GM18520 (cell line): ENCODE measurements at regions not wholly inside any gene's neighbourhood (a gene's known extent, or its start where the extent isn't known, plus 50 kb on each side); places are given as distances from the start of the nearest gene placed in this dataset.

Source experiments
- ATAC-seq: cut with Tn5 transposase; IDR thresholded peaks from one replicate; pipeline ENCODE4 v1.9.1; 2021; ENCODE audit not compliant: unreplicated experiment

DNA sequence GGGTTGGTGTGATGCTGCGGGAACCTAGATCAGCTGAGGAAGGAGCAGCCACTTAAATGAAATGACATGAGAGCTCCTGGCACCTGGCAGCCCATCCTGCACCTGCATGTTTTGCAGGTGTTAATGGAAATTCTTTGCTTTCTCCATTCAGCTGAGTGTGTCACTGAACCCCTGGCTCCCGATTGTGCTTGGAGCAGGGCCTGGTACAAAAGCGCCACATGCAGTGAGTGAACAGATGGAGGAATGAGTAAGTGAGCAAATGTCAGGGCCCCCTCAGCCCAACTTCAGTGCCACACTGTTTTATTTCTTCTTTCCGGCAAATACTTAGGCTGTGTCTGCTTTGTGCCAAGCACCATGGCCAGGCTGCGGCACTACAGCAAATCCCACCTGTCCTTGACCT, 132.2 kb downstream of the ASB7 start:
- ATAC-seq = no peak

DNA sequence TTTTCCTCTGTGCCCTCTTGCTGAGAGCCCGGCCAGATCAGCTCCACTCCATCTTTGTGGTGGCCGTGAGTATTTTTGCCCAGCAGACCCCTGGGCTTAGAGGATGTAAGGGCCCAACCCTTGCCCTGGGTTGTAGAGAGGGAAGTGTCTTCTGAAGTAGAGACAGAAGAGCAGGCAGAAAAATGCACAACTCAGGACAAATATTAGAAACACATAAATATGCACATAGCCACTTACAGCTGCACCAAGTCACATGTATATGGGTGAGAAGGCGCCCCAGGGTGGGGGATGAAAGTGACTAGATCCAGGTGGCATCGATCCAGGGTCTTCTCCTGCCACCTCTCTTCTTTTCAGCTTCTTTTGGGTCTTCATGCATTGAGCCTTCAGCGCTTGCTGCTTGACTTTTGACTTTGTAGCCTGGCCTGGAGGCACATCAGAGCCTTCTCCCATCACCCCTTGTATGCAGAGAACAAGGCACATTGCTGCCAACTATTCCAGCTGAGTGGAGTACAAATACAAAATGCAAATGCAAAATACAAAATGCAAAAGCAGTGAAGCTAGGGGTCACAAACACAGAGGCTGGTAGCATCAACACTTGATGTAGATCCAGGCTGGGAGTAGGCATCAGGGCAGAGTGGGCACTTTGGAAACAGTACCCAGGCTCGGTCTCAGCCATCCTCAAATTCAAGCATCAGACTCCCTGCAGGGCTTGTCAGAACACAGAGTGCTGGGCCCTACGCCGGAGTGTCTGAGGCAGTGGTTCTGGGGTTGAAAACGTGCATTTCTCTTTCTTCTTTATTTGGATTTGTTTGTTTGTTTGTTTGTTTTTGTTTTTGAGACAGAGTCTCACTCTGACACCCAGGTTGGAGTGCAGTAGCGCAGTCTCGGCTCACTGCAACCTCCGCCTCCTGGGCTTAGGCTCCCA, 133.0 kb downstream of the ASB7 start:
- no peak for ATAC-seq

DNA sequence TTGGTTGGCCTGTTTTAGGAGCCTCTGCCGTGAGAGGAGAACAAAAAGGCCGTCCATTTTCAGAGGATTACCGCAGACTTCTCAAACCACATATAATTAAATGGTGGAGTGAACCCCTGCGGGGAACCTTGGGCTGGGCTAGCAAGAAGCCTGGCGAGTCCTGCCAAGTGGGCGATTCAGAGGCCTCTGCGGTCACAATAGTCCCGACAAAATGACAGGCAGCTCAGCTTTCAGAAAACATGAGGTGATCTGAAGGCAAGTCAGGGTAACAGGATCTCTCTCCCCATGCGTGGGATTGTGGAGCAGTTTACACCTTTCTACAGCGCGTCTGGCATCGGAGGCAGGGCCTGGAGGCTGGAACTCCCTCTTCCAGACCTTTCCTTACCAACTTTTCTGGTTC, 134.8 kb downstream of the ASB7 start:
- ATAC-seq = no peak

DNA sequence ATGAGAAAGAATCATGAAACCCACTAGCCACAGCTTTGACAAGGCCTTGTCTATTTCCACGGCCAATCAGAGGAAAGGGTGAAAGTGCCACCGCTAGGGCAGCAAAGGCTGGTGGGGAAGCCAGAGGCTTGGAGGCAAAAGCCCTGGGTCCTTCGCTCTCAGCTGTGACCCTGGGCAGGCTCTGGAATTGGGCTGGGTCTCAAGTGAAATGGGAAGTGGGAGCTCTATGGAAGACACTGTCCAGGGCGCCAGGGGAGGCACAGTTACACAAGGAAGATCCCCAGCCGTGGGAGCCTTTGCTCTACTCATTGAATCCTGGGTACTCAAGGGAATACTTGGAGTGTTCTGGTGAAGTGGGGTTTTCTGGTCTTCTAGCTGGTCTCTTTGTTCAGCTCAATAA, 136.2 kb downstream of the ASB7 start:
- ATAC-seq = no peak

DNA sequence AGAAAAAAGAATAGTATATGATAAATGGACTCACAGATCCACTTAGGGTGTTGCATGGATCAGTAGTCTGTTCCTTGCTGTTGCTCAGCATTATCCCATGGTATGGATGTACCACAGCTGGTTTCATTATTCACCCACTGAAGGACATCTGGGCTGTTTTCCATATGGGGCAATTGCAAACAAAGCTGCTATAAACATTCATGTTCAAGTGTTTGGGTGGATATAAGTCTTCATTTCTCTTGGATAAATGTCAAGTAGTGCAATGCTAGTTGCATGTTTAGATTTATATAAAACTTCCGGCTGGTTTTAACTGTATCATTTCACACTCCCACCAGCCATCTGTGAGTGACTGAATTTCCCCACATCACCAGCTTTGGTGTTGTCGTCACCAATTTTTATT, 137.7 kb downstream of the ASB7 start:
- no peak for ATAC-seq

DNA sequence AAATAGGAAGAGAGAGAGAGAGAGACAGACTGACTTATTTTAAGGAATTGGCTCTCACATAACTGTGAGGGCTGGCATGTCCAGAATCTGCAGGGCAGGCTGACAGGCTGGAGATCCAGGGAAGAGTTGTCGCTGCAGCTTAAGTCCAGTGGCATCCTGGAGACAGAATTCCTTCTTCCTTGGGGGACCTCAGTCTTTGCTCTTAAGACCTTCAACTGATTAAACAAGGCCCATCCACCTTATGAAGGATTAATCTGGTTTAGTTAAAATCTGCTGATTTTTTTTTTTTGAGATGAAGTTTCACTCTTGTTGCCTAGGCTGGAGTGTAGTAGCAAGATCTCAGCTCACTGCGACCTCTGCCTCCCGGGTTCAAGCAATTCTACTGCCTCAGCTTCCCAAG, 128.0 kb upstream of the ALDH1A3 start:
- no peak for ATAC-seq

DNA sequence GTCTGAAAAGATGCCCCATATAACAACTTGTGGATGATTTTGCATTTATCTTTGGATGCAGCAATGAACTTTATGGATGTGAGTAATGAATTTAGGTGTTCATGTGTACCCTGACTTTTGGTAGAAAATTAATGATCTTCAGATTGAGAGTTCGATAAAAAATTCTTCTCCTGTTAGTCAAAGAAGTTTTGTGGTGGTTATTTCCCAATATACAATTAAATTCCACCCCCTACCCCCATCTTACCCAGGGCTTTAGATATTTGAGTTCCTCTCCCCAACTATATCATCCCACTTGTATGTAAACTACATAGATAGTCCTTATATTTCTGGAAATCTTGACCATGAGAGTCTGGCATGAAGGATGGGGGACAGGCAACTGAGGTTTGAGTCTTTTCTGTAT, 126.1 kb upstream of the ALDH1A3 start:
- no peak for ATAC-seq

DNA sequence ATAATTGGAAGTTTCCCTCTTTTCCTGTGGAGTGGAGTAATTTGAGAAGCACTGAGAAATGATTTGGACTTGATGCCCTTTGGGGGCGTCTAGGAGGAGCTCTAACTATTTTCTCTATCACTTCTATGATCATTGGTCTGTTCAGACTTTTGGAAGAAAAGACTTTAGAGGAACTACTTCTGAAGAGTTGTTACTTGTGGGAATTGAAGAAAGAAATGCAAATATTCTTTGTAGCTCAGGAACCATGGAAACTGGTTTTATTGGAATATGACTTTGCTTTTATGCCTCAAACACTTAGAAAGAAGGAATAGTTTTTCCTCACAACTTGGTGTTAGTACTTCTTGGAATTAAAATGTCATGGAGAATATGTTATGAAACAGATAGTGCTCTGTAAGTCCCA, 122.0 kb upstream of the ALDH1A3 start:
- no peak for ATAC-seq

DNA sequence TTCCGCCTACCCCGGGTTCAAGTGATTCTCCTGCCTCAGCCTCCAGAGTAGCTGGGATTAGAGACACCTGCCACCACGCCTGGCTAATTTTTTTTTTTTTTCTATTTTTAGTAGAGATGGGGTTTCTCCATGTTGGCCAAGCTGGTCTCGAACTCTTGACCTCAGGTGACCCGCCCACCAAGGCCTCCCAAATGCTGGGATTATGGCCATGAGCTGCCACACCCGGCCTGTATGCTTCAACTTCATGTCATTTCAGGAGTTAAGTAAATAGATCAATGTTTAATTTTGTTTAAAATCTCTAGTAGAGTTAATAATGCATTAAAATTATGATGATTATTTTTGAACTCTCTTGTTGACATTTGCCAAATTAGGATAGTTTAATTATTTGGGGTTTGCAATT, 121.1 kb upstream of the ALDH1A3 start:
- no peak for ATAC-seq

DNA sequence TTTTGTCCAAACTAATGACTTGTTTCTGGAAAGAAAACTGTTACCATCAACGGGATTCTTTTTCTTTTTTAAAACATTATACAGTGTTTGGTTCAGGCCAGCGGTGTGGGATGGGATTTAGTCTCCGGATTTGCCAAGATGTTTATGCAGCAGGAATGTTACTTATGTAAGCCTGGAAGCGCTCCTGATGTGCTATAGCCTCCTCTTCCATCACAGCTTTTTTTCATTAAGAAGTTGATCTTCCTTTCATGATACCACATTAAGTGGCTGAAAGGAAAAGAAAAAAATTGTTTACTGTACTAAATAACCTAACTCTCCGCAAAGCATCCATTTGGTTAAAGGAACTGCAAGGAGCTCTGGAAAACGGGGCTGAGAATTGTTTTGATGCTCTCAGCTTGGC, 120.5 kb upstream of the ALDH1A3 start:
- ATAC-seq = no peak

DNA sequence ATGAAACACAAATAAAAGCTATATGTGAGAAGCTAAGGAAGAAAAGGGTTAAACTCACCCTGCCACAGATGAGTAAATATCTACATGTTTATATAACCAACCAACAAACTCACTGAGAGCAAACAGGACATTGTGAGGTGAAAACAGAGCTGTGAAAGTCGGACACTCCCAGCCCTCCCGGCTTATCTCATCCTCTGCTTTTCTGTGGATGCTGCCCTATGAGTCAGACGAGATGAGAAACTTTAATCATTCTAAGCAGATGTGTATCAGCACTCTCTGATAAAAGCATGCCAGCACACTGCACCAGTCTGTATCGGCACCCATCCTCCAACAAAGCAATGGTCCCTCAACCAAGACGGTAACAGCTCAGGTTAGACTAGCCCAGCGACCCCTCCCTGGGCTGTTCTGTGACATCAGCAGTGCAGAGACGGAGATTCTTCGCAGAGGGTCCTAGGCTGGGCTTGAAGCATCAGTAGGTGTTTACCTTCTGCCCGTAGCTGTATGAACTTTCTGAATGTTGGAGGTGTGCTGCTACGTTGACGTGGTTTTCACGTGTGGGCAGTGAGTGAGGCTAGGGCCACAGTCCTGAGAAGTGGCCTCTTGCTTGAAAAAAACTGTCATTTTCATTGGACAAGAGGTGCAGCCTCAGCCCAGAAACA, 119.8 kb upstream of the ALDH1A3 start:
- no peak for ATAC-seq

DNA sequence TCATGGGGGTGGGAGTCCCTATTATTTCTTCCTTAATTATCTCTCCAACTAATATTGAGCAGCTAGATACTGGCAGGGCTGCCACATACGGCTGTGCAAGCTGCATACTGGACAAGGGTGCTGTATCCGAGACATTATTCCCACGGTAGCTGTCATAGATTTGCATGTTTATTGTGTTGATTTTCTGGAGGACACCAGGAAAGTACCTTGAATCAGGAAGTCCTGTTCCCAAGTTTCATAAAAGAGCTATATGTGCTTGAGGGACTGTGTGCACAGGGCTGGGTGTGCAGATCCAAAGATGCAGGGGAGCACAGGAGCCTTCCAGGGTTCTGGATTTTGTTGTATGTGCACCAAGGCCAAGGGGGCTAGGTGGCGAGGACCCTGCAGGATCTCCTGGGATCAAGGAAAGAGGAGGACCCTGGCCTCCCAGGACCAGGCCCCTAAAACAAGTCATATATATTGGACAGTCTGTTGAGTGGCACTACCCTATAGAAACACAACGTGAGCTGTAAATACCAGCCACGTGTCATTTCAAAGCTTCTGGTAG, 119.2 kb upstream of the ALDH1A3 start:
- ATAC-seq = no peak

DNA sequence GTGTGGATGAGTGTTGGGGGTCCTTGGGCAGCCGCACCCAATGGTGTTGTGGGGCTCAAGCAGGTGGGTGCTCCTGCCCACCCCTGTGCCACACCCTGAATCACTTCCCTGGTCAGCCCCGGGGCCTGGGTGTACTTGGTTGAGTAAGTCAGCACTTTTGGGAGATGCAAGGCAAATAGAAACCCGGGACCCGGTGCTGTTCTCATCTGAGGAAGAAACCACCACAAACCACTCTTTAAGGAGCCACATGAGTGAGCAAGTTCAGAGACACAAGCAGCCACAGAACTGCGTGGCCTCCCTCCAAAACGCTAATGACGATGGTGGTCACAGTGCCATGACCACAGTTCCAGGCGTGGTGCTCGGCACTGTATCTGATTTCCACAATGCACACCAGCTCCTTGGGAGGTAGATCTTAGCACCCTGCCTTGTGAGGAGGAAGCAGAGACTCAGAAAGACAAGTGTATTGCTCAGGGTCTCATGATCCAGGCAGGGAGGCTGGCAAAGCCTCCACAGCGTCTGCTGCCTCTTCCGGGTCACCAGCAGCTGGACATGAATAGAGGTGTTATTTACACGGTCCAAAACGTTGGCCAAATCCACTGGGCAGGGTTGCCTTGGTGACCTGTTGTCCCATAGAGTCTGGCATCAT, 118.2 kb upstream of the ALDH1A3 start:
- ATAC-seq = no peak

DNA sequence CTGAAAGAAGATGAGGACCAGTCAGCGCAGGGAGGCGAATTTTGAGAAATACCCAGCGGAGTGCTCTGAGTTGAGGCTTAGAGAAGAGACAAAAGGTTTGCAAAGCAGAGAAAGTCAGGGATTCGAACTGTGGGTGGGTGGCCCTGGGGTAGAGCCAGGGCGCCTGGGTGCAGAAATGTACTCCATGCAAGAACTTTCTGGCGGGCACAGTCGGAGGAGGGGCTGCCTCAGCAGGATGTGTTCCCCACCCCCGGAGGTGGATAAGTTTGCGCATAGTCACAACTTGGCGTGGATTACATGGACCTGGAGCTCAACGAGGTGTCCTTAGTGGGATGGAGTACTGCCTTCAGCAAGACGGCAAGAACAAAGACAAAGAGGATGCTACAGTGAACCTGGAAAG, 117.3 kb upstream of the ALDH1A3 start:
- ATAC-seq = no peak

DNA sequence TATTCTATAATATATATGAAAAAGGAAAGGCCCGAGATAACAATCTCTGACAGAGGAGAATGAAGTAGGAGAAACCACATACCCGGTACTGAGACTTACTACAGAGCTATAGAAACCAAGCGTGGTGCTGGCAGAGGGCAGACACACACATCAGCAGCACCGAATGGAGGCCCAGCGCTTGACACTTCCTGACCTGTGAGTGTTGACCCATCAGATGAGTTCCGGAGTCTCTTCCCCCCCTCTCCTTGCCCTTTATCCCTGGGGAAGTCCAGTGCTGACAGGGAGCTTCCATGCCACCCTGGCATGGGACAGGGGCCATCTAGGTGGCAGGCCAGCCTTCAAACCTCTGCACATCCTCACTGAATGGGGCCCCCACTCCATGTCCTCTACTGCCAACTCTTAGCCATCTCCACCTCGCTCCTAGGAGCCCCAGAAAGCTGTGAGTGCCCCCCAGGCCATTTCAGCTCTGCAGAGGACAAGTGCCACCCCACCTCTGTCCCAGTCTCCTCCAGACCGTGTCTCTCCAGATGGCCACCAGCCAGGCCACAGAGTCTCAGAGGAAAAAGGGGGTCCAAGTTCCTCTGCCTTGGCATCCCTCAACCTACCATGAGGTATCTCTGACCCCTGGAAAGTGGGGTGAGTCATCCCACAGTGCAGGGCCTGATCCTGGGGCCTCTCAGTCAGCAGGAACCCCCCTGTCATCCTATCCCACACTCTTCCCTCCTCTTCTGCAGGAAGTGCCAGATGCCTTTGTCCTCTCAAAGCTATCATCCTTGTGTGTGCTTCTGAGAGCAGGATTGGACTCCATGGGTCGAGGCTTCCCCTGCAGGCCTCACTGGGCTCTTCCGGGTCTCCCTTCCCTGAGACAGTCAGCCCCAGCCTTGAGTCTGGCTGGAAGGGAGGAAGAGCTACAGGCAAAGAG, 116.5 kb upstream of the ALDH1A3 start:
- ATAC-seq = no peak

DNA sequence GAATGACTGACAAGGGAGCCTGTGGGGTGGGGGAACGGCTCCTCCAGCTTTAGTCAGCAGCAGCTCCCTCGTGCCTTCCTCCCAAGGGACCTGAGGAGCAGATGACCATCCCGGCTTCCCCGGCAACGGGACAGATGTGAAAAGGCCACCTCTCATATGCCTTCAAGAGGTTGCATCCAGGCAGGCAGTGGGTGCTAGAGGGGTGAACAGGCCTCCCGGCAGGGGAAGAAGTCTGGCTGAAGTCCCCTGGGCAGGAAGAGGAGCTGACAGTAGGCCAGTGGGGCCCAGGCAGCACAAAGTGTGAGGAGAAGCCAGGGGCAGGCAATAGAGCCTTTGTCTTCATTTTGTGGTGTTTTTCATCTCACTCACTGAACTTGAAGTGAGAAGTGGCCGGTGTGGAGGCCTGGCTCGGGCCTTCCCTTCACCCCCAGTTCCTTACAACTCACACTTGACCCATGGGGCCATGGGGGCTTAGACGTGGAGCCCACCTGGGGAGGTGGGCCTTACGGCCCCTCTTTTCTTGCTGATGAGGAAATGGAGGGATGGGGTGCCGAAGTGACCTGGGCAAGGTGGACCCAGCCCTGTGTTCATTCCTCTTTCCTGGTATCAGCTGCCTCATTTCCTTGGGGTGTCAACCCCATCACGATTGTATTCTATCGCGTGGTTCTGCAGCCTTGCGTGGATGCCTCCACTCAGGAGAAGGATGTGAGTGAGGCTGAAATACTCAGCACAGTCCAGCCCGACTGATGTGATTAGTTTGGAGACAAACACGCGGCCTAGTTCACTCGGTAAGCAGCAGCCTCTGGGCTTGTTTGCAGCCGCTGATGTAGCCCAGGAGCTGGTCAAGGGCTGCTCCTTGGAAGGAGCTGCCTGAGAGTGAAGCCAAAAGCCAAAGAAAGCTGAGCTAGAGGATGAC, 115.5 kb upstream of the ALDH1A3 start:
- ATAC-seq = no peak

DNA sequence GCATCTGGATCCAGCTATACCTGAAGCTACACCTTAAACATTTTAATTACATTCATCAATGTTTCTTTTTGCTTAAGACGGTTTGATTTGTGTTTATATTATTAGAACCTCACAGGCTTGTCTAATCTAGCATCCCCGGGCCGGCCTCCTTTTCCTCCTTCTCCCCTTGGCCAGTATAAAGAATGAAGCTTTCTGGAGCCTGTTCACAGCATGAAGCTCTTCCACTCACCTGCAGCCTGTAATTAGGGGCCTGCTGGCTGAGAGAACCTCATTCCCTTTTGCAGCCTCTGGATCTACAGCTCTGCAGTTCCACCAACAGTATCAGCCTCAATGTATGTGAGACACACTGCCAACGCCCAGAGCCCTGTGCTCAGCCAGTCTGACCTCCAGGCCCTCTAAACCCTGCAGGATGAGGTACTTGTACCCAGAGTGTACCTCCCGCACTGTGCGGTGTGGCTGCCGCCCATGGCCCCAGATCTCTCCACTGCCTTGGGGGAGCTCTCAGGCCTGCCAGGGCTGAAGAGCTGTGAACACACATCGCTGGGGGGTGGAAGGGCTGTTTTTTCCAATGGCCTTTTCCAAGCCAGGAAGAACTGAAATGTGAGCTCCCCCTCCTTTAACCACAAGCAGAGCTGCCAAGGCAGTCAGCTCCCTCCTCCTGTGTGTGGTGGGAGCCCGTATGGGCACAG, 114.7 kb upstream of the ALDH1A3 start:
- ATAC-seq = no peak

DNA sequence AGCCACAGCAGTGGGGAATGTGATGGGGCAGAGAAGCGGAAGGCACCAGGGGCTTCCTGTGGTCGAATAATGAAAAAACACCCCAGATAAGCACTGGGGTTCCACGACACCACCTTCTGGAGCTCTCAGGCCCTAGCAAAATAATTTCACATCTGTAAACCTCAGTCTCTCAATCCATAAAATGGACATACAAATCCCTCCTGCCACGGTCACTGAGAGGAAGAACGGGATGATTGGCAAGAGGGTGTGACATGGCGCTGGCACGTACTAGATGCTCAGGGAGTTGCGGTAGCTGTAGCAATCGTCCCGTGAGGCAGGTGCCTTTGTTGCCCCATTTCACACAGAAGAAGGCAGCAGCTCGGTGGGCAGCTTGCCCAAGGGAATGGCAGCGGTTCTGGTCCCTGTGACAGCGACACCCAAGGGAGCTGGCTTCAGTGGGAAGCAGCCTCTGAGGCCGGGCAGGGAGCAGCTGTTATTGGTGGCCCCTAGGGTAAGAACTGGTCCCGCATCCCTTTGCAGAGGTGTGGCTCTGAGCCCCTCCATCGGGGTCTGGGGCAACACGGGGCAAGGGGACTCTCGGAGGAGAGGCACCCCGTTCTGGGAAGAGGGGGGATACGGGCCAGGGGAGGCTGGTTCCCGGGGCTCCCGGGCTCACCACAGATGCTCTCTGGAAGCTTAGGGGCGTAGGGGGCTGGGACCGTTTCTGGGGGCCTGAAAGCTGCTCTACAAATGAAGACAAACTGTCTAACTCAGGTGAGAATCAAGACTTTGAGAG, 114.0 kb upstream of the ALDH1A3 start:
- ATAC-seq = no peak
